HG03520 (cell line): ENCODE measurements at regions not wholly inside any gene's neighbourhood (a gene's known extent, or its start where the extent isn't known, plus 50 kb on each side); places are given as distances from the start of the nearest gene placed in this dataset.

Experiments used
- ATAC-seq: cut with Tn5 transposase; IDR thresholded peaks from one replicate; pipeline ENCODE4 v1.9.1; 2021; ENCODE audit warnings: mild to moderate bottlenecking, moderate library complexity; ENCODE audit not compliant: unreplicated experiment

- ATAC-seq: no peak
Measured at GRCh38 chr1:188889166-188889565, 1588.5 kb downstream of the BRINP3 start.

- no peak for ATAC-seq
Measured at GRCh38 chr1:188891958-188892357, 1585.7 kb downstream of the BRINP3 start.

GRCh38 chr1:188895611-188896010, 1582.1 kb downstream of the BRINP3 start:
- no peak for ATAC-seq

DNA sequence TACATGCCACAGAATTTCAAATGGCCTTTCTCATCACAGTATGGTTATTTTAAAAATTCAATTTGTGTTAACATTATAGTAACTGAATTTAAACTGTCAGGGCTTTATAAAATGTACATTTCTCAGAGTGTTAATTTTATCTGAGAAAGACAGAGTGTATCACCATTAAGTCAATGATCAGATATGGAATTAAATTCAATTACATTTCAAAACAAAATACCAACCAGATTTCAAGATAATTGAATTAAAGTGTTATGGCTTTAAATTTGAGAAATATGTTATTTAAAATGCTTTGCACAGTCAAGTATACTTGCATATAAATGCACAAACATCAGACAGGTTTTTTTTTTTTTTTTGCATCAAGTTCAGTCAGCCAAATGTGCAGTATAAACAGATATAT, 1574.4 kb downstream of the BRINP3 start:
- no peak for ATAC-seq

DNA sequence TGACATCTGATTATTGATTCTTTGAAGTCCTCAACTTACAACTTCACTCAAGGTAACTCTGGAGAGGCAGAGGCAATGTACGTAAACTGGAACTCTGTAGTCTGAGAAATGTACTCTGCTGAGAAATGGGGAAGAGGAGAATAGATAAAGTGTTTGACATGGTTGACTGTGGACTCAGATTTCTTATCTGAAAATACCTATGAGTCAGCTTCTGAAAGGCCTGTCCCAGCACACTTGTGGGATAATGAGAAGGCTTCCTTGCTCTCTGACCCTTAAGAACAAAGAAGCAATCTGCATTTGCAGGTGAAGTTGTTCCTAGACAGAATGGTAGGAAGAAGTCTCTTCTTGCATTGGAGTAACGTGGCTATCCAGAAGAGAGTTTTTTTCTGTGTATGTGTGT, 1573.5 kb downstream of the BRINP3 start:
- ATAC-seq: no peak

- ATAC-seq: no peak
Measured at GRCh38 chr1:188906921-188907641, 1570.6 kb downstream of the BRINP3 start.

- ATAC-seq: no peak
Measured at GRCh38 chr1:188930382-188930781, 1547.3 kb downstream of the BRINP3 start.

GRCh38 chr1:188931506-188931905, 1546.2 kb downstream of the BRINP3 start:
- no peak for ATAC-seq

DNA sequence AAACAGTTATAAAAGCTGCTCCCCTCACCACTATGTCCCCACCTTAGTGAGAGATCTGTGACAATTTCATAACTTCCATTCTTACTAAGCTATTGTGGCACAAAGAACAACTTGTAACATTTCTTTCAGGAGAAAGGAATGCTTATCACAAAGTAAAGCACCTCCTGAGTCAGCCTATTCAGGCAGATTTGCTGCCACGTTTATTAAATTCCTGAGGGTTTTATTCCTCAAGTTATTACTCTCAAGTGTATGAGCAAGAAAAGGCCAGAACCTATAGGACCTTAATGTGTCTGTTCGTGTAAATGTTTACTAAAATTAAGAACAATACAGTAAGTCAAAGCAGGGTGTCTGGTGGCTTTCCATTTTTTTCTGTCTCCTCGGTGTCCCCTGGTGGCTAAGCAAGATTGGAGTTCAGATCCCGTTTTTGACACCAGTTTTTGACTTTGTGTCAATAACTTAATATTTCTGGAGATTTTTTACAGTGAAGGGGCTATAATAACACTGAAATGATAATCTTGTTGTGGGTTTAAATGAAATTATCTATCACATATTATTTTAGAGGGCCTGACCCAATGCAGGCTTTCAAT, 1539.6 kb downstream of the BRINP3 start:
- ATAC-seq: no peak

DNA sequence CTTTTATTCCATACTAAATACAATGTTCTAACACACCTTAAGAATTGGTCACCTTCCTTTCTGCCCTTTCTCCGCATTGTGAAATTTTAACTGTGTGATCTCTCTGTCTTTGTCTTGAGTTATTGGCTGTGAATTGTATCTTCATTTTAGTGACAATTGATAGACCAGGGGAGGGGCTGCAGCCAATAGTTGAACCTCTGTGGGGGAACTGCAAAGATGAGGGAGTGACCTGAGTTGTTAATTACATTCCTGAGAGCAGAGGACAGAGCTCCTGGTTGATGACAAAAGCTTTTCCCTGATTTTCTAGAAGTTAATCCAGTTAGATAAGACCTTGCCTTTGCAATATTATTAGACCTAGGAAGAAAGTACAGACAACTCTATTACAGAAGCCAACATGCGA, 1535.7 kb downstream of the BRINP3 start:
- ATAC-seq: no peak

DNA sequence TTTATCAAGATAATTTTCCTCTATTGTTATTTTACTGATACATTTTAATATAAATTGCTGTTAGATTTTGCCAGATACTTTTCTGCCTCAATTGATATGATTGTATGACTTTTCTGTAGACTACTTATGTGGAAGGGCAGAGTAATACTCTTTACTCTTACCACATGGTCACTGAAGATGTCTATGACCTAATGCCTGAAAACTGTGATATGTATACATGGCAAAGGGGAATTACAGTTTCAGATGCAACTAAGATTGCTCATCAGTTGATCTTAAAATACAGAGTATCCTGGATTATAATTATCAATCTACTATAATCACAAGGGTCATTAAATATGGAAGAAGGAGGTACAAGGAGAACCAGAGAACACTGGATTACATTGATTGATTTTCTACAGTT, 1528.0 kb downstream of the BRINP3 start:
- ATAC-seq: no peak

DNA sequence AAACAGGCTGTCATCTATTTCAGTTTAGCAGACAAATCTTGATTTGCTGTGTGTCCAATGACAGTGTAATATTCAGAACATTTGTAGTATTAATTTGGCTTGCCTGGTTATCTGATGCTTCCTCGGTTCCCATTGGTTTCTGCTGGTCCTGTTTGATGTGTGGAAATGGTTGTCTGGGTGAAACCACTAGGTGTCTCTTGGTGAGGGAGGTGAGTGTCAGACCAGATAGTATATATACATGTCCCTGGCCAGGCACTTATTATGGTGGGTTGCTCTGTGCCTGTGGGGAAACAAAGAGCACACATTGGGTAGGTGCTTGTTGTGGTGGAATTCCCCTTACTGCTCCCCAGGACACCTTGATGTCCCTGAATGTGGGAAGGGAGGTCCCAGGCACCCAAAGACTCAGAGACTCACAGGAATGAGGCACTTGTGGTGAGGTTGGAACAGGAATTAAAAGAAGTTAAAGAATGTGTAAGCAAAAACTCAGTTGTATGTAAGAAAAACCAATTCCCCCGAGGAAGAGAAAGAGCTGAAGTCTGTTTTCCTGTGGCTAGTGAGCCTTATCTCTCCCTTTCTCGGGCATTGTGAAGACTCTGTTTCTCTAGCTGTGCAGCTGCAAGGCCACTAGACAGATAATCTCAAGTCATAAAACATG, 1519.1 kb downstream of the BRINP3 start:
- no peak for ATAC-seq

GRCh38 chr1:188986745-188987417, 1490.8 kb downstream of the BRINP3 start:
- ATAC-seq: no peak

GRCh38 chr1:188988589-188988988, 1489.1 kb downstream of the BRINP3 start:
- ATAC-seq: no peak

DNA sequence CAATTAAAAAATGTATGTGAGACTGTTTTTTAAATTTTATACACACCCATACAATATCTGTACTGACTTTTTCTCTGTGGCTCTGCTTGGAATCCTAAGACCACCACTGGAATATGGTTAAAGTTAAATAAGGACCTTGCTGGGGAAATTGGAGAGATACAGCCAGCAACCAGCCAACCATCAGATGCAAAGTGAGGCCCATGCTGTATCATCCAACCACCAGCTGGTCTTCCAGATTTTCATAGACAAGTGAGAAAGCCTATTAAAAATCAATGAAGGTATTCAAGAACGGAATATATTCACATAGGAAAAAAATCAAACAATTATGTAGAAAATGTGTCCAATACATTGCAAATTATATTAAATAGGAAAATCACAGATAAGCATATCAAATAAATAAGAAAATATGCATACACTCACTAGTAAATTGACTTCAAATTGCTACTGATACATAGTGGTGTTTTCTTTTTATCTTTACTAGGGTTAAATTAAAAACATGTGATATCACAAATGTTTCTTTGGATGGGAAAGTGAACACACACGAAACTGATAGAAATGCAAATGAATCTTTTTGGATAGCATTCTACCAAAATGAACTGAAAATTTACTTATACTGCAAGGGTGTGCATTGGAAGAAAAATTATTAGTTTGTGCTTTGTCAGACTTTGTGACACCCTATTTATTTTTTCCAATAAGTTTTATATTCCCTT, 1486.3 kb downstream of the BRINP3 start:
- ATAC-seq: no peak

GRCh38 chr1:189007824-189008223, 1469.8 kb downstream of the BRINP3 start:
- ATAC-seq: no peak

- no peak for ATAC-seq
Measured at GRCh38 chr1:189021577-189021976, 1456.1 kb downstream of the BRINP3 start.

- no peak for ATAC-seq
Measured at GRCh38 chr1:189022015-189022414, 1455.6 kb downstream of the BRINP3 start.

DNA sequence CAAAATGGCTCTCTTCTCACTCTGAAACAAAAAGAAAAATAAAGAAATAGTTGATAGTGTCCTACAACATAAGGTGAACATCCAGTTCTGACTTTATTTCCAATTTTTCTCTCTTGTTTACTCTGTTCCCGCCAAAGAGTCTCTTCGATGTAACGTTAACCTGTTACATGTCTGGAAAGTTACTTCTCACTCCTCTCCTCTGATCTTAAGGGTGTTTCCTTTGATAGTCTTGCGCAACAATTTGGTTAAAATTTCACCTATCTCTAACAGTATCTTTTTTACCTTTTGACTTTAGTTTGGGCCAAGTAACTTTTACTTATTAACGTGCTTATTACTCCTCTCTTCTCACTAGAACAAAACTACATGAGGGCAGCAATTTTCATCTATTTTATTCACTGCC, 1450.2 kb downstream of the BRINP3 start:
- no peak for ATAC-seq

DNA sequence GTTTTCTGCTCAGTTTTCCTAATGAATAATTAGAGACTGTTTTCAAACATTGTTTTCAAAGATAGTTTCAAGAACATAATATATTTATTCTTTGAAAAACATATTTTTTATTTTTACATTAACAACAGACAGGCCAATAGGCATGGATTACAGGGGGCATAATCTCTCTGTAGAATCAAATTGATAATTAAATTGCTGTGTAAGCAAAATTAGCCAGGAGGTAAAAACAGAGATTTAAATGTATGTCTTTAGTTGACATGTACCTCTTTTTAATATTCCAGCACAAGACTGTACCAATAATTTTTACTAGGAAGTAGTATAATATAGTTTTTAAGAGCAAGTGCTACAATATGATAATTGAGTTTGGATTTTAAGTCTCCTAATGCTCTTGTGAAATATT, 1444.5 kb downstream of the BRINP3 start:
- ATAC-seq: no peak

DNA sequence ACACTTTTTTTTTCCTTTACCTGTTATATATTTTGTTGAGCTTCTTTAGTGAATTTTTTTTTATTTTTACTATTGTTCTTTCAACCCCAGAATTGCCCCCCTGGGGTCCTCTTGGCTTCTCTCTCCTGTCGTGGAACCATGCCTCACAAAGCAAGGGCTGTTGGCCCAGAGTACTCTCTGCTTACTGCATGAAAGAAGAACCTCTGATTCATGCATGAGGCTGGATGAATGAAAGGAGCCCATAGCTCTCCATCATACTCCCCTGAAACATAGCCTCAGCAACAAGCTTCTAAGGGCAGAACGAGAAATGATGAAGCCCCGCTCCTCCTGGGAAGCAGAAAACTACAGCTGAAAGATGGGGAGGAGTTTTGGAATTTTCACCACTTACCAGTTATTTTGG, 1441.0 kb downstream of the BRINP3 start:
- ATAC-seq: no peak
